ENCODE measurements at regions not wholly inside any gene's neighbourhood (a gene's known extent, or its start where the extent isn't known, plus 50 kb on each side); places are given as distances from the start of the nearest gene placed in this dataset.

- Histone ChIP-seq H3K27ac (ENCODE audit: control insufficient read depth, insufficient read depth, low read length) (no peak overlapping the region), H3K4me3 (ENCODE audit: control insufficient read depth in 2 of 3, extremely low read depth in 1 of 3, insufficient read depth in 2 of 3, low read depth in 1 of 3, low read length in 3 of 3) (no peak overlapping the region), H3K4me1 (ENCODE audit: control insufficient read depth, extremely low read depth, insufficient read depth, low read length) (no peaks in the 10 kb centered on the region), H3K27me3 (ENCODE audit: control insufficient read depth, extremely low read depth, insufficient read depth, low read length) (no peaks in the 10 kb centered on the region), H3K9ac (ENCODE audit: control insufficient read depth, extremely low read depth, insufficient read depth, low read length) (no peak overlapping the region), H3K9me1 (ENCODE audit: control insufficient read depth, extremely low read depth, insufficient read depth, low read length) (no peaks in the 10 kb centered on the region), H3K79me2 (ENCODE audit: control insufficient read depth, insufficient read depth, low read length) (no peaks in the 10 kb centered on the region), H3K9me3 (ENCODE audit: control insufficient read depth, low read depth, low read length) (peaks cover 1% of the 10 kb centered on the region), H3K36me3 (ENCODE audit: control insufficient read depth in 2 of 2, extremely low read depth in 1 of 2, insufficient read depth in 2 of 2, low read length in 2 of 2) (no peaks in the 10 kb centered on the region), H3K4me2 (ENCODE audit: control insufficient read depth, extremely low read depth, insufficient read depth, low read depth, low read length) (no peak overlapping the region), H4K20me1 (ENCODE audit: control insufficient read depth, extremely low read depth, insufficient read depth, low read length) (no peaks in the 10 kb centered on the region), H2AFZ (ENCODE audit: control insufficient read depth, low read length) (no peak overlapping the region)
- dilution Hi-C loops (cut with MboI; ENCODE audit: extremely low pct_ligation_motif_present, low sequenced_read_pairs): no loop called here
- no peak for FAIRE-seq
- TF ChIP-seq EZH2 (IDR thresholded peaks at IDR 0.05; ENCODE audit: low read length) (no peak), CTCF (optimal IDR thresholded peaks at IDR 0.05 in 1 of 3, IDR thresholded peaks at IDR 0.05 in 1 of 3, conservative IDR thresholded peaks at IDR 0.05 in 1 of 3; ENCODE audit: extremely low read depth in 1 of 3, insufficient read depth in 2 of 3, low read length in 3 of 3) (no peak)
- no peak for DNase-seq (ENCODE audit: low read depth, low spot score)
Observed at GRCh38 chr12:14289601-14290000, 75.9 kb upstream of the ATF7IP start.

GRCh38 chr12:14290951-14291350, 74.5 kb upstream of the ATF7IP start:
- FAIRE-seq (no peak), DNase-seq (ENCODE audit: low read depth, low spot score) (no peak)
- Histone ChIP-seq H3K4me2 (ENCODE audit: control insufficient read depth, extremely low read depth, insufficient read depth, low read depth, low read length) (no peak overlapping the region), H3K9ac (ENCODE audit: control insufficient read depth, extremely low read depth, insufficient read depth, low read length) (no peak overlapping the region), H3K9me3 (ENCODE audit: control insufficient read depth, low read depth, low read length) (peaks cover 1% of the 10 kb centered on the region), H3K9me1 (ENCODE audit: control insufficient read depth, extremely low read depth, insufficient read depth, low read length) (no peaks in the 10 kb centered on the region), H3K4me1 (ENCODE audit: control insufficient read depth, extremely low read depth, insufficient read depth, low read length) (no peaks in the 10 kb centered on the region), H3K36me3 (ENCODE audit: control insufficient read depth in 2 of 2, extremely low read depth in 1 of 2, insufficient read depth in 2 of 2, low read length in 2 of 2) (no peaks in the 10 kb centered on the region), H2AFZ (ENCODE audit: control insufficient read depth, low read length) (no peak overlapping the region), H3K79me2 (ENCODE audit: control insufficient read depth, insufficient read depth, low read length) (no peaks in the 10 kb centered on the region), H3K27me3 (ENCODE audit: control insufficient read depth, extremely low read depth, insufficient read depth, low read length) (no peaks in the 10 kb centered on the region), H3K4me3 (ENCODE audit: control insufficient read depth in 2 of 3, extremely low read depth in 1 of 3, insufficient read depth in 2 of 3, low read depth in 1 of 3, low read length in 3 of 3) (no peak overlapping the region), H4K20me1 (ENCODE audit: control insufficient read depth, extremely low read depth, insufficient read depth, low read length) (no peaks in the 10 kb centered on the region), H3K27ac (ENCODE audit: control insufficient read depth, insufficient read depth, low read length) (no peak overlapping the region)
- TF ChIP-seq EZH2 (IDR thresholded peaks at IDR 0.05; ENCODE audit: low read length) (no peak), CTCF (optimal IDR thresholded peaks at IDR 0.05 in 1 of 3, IDR thresholded peaks at IDR 0.05 in 1 of 3, conservative IDR thresholded peaks at IDR 0.05 in 1 of 3; ENCODE audit: extremely low read depth in 1 of 3, insufficient read depth in 2 of 3, low read length in 3 of 3) (no peak)
- dilution Hi-C loops (cut with MboI; ENCODE audit: extremely low pct_ligation_motif_present, low sequenced_read_pairs): no loop called here
